GM21367 (cell line): ENCODE measurements at regions not wholly inside any gene's neighbourhood (a gene's known extent, or its start where the extent isn't known, plus 50 kb on each side); places are given as distances from the start of the nearest gene placed in this dataset.
"Not testable (repeated sequence)": the region's sequence is repeated elsewhere in the genome, so short reads cannot be mapped to it uniquely, and the experiment has no call there.

ENCODE experiments used
- ATAC-seq: cut with Tn5 transposase; IDR thresholded peaks from one replicate; pipeline ENCODE4 v1.9.1; 2021; ENCODE audit not compliant: unreplicated experiment

DNA sequence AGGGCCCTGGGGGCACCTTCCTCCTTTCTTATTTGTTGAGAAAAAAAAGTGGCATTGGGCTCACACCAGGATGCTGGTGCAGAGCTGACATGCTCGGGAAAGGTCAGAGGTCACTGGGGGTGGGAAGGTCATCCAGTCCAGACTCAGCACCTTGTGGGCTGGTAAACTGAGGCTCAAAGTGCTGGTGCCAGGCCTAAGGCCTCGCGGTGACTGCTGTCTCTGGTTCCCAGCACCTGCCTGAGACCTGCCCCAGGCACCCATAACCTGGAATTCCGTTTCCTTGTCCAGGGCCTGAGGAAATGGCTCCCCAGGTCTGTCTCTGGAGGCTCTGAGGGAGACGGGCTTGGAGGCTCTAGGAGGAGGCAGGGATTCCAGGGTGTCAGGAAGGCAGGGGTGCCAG lies 521.0 kb downstream of the GOLGA6L6 start:
- ATAC-seq, result not testable (repeated sequence)

DNA sequence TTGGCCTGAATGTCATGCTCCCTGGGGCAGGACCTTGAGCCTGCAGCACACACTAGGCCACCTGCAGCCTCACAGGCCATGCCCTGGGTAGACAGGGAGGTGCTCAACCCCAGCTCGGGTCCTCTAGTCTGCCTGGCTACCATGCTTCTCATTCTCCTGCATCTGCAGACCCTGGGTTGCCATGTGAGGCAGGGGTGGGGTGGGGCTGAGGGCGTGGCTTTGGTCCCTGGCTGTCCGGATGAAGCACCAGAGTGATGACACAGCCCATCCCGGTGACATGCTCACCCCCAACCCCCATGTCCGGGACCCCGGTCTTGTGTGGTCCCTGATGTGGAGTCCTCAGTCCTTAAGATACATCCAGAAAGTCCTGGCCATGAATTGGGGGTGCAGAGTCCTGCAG lies 521.8 kb downstream of the GOLGA6L6 start:
- ATAC-seq, result not testable (repeated sequence)

DNA sequence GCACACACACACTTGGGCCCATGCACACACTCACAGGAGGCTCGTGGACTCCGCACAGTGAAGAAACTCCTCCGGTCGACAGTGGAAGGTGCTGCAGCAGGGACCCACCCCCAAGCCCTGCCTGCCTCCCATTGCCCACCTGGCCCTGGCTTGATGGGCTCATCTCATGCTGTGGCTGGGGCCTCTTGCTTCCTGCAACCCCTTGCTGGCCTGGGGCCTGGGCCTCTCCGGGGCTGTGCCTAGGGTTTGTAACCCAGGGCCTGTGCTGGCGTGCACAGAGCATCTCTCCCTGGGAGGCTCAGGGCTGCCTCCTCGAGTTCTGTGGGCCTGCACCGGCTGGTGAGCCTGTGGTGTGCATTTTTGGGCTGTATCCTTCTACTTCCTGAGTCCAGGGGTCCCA lies 524.0 kb downstream of the GOLGA6L6 start:
- not testable (repeated sequence) for ATAC-seq

DNA sequence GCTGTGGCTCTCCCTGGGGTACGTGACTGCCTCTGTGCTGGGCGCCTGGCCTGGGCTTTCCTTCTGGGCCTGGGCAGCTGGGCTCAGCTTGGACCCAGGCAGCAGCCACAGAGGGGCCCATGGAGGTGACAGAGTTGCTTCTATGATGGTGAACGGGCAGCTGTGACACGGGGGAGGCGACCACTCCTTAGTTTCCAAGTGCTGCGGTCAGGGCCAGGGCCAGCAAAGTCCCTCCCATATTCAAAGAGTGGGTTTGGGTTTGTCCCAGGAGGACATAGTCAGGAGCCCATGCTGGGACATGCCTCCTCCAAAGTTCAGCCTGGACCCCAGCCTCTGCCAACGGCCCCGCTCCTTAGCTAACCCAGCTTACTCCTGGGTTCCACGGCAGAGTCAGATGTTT lies 524.7 kb downstream of the GOLGA6L6 start:
- not testable (repeated sequence) for ATAC-seq

DNA sequence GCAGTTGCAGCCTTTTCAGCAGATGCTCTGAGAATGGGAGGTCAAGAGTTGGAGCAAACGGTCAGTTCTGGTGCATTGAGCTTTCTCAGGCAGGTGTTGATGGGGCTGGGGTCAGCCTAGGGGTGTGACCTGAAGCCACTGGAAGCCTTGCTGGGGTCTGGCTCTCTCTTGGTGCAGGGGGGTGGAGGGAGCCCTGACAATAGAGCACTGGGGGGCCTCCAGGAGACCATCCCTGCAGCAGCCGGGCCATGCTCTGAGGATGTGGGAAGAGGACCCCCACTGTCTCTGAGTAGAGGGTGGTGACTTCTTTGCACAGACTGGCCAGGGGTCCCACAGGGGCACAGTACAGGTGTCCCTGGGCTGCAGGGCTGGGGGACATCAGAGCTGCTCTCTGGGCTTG lies 528.8 kb downstream of the GOLGA6L6 start:
- ATAC-seq, result not testable (repeated sequence)

DNA sequence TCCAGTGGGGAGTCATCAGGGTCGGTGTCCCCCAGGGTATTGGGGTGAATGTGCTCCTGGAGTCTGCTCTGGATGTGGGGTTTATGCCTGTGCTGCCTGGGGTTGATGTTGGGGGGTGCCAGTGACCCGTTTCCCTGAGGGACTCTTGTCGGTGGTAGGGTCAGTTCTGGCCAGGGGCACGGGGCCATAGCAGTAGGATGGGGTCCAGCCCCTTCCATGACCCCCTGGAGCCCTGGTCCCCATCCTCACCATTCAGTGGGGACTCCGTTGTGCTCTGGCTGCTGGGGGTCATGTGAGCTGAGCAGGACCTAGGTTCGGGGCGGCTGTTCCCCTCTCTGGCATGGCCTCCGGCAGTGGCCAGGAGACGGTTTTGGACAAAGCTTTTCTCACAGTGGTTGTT lies 530.8 kb downstream of the GOLGA6L6 start:
- ATAC-seq, result not testable (repeated sequence)

DNA sequence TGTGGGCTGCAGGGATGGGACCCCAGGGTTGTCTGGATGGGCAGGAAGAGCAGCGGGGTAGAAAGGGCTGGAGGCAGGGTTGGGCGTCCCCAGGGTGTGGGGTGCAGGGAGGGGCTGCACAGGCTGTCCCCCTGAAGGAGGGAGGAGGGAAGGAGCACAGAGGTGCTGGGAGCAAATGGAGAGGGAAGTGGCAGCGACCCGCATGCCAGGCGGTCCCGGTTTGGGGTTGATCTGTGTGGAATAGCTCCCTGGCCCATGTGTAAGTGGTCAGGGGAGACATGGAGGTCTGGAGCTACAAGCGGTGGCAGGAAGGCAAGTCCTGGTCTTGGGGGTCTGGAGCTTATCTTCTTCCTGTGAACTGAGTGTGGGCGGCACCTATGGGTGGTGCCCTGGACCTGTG lies 532.0 kb downstream of the GOLGA6L6 start:
- ATAC-seq, result not testable (repeated sequence)

DNA sequence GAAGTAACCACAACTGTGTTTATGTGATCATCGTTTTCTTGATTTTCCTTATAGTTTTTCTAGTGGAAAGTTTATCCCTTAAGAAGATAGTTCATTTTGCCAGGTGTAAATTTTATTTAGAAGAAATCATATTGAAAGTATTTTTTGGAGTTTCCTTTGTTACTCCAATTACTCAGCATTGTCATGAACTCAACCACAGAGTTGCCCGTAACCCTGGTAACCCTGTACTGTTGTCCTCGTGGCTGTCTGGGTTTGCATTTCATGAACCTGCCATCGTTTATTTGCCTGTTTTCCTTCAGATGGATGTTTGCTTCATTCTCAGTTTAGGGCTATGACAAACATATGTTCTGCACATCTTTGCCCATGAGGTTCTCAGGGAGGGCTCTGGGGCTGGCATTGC lies 534.3 kb downstream of the GOLGA6L6 start:
- ATAC-seq, result not testable (repeated sequence)

DNA sequence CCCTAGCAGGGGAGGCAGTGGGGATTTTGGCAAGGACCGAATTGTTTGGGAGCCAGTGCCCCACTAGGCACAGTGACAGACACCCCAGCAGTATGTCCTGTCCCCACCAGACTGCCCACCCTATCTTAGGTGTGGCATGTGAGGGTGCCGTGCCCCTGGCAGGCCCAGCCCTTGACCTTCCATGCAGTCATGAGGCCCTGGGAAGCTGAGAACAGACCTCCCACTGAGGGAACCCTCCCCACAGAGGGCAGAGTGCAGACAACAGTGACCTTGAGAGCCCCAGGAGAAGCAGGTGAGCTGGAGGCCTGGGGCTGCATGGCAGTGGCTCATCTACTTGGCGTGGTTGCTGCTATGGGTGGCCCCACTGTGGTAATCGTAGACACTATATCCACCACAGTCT lies 538.1 kb downstream of the GOLGA6L6 start:
- ATAC-seq, result not testable (repeated sequence)

DNA sequence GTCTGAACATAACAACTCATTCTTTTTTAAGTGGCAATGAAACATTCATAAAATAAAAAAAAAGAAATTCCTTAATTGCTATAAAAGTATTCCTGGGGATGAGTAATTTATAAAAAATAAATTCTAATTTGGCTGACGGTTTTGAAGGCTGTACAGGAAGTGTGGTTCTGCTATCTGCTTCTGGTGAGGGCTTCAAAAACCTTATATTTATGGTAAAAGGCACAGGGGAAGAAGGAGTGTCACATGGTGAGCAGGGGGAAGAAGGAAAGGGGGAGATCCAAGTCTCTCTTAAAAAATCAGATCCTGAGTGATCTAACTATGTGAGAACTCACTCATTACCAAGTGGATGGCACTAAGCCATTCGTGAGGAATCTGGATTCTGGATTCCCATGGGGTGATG lies 539.0 kb downstream of the GOLGA6L6 start:
- ATAC-seq, result not testable (repeated sequence)

DNA sequence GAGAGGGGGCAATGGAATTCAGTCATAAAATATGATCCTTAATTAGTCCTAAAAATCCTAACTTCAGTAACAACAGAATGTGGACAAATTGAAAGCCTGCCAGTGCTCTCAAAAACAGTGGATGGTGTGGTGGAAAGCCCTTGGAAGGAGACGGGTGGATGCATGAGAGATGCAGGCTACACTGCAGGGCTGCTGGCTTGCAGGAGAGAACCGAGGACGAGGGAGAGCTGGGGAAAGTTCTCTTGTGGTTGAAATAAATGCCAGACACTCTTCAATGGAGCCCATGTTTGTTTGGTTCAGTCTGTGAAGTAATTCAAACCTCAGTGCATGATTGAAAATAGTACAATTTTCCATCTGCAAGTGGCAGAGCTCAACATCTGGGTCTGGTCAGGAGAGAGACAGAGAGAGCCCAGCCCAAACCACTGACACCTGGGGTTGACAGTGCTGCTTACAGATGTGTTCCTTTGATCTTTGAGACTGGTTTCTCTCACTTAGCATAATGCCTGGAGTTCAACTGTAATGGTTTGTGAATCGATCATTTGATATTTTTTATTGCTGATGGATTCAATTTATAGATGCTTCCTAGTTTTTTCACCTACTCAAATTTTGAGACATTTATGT lies 544.9 kb downstream of the GOLGA6L6 start:
- ATAC-seq, result not testable (repeated sequence)

DNA sequence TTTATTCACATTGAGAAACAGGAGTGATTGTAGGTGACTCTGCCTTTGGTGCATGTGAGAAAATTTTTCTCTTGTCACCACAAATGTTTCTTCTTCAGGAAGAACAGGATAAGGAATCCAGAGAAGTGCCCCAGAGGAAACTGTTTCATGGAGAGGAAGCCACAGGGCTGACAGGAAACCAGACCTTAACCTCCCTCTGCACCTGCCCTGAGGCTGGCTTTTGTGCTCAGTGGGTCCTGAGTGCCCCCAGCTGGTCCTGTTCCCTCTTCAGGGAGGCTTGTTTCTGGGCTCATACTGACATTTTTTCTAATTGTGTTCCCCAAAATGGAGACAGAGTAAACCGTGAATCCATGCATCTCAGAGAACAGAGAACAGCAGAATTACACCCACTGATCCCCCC lies 546.3 kb downstream of the GOLGA6L6 start:
- not testable (repeated sequence) for ATAC-seq

DNA sequence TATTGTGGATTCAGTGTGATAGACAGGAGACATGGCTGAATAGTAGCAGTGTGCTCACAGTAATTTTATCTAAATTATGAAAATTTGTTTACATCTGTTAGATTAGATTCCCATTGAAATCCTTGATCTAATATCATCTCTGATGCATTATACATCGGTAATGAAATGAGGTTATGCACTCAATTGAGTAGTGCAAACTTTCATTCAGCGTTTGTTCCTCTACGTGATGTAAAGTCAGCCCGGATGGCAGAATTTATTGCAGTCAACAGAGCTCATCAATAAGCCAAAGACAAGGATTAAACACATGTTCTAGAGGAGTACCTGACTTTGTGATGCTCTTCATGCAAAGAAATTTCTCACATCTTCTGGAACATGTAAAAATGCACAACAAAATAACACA lies 549.2 kb downstream of the GOLGA6L6 start:
- ATAC-seq, result no peak

DNA sequence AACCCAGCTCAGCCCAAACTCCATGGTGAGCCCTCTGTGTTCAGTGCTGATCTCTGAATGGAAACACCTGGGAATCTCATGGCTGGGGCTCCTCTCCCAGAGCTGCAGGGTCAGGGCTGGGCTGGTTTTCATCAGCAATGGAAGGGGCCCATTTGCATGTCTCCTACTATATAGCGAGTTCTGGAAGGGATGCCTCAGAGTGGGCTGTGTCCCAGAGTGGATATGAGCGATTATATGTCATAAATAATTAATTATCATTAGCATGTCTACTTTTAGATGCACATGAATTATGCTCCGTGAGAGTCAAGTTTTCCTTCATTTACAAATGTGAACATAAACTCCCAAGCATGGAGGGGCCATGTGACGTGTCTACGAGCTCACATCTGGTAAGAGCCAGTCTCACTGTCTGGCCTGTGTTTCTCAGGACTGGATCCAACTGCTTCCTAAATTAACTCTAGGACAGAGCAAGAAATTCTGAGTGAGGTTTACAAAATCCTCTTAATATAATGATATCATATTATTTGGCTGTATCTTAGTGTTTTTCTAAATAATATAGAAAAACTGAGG lies 553.4 kb downstream of the GOLGA6L6 start:
- no peak for ATAC-seq

DNA sequence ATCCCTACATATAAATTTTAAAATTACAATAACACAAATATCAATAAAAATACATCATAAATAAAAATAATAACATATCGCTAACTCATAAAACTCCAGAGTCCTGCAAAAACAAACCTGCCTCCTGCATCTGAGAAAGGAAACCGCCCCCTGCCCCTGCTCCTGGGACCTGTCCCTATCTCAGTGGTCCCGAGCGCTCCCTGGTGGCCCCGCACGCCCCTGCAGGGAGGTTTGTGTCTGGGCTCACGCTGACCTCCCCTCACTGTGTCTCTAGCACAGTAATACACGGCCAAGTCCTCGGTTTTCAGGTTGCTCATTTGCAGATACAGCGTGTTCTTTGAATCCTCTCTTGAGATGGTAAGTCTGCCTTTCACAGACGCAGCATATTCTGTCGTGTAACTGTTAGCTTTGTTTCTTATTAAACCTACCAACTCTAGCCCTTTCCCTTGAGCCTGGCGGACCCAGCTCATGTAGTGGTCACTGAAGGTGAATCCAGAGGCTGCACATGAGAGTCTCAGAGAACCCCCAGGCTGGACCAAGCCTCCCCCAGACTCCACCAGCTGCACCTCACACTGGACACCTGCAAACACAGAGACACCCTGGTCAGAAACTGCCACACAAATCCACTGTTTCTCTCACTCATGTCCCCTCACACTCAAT lies 554.1 kb downstream of the GOLGA6L6 start:
- no peak for ATAC-seq

DNA sequence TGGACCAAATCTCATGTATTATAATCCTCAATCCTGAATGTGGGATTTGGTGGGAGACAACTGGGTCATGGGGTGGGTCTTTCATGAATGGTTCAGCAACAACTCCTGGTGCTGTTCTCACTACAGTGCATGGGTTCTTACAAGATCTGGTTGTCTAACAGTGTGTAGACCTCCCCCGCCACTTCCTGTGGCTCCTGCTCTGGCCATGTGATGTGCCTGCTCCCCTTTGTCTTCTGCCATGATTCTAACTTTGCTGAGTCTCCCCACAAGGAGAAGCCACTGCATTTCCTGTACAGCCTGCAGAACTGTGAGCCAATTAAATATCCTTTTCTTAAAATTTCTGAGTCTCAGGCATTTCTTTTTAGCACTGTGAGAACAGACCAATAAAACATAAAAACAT lies 557.5 kb downstream of the GOLGA6L6 start:
- ATAC-seq, result no peak

DNA sequence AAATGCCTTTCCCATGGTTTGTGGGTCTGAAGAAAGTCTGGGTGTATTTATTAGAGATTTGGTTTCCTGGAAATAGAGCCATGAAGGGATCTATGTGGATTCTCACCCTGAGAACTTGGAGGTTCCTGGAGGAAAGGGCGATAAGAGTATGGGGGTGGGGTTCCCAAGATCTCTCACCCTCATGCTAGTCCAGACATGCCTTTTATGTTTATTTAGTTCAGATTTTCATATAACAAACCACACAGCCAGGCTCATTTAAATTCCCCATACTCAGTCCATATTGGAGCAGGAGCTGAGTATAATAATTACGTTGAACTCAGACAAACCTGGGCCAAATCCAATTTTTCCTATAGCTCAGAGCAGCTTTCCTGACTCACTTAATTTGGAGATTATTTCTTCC lies 566.6 kb downstream of the GOLGA6L6 start:
- no peak for ATAC-seq

DNA sequence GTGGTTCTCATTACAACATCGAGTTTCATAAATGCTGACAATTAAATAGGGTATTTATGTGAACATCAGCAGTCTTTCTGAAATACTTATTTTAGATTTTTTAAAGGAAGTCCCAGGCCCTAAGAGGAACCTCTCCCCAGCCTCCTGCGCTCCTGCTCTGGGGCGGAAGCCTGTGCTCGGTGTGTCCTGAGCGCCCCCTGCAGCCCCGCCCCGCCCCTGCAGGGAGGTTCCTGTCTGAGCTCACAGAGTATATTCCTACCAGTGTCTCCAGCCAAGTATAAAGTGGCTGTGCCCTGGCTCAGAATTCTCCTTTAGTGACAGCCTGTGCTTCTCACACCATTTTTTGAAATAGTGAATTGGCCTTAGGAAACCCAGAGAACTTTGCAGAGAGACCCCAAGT lies 567.9 kb downstream of the GOLGA6L6 start:
- no peak for ATAC-seq

DNA sequence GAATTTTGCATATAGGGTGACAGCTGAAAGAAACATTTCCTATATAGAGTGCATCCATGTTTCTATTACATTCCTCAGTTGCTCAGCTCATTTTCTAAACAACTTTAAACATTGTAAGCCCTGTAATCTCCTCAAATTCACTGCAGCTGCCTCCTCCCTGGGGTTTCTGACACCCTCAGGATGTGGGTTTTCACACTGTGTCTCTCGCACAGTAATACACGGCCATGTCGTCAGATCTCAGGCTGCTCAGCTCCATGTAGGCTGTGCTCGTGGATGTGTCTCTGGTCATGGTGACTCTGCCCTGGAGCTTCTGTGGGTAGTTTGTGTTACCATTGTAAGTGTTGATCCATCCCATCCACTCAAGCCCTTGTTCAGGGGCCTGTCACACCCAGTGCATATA lies 569.0 kb downstream of the GOLGA6L6 start:
- not testable (repeated sequence) for ATAC-seq

DNA sequence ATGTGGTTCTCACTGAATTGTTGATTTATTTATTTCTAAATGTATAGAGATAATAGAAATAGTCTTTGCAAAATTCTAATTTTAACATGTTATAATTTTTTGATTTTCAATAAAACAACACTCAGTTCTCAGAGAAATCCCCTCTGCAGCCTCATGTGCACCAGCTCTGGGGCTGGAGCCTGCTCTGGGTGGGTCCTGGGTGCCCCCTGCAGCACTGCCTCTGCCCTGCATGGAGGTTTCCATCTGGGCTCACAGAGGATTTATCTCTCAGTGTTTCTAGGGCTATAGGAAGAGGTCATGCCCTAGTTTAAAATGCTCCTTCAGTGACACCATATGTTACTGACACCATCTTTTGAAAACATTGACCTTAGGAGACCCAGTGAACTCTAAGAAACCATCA lies 576.0 kb downstream of the GOLGA6L6 start:
- ATAC-seq, result not testable (repeated sequence)

DNA sequence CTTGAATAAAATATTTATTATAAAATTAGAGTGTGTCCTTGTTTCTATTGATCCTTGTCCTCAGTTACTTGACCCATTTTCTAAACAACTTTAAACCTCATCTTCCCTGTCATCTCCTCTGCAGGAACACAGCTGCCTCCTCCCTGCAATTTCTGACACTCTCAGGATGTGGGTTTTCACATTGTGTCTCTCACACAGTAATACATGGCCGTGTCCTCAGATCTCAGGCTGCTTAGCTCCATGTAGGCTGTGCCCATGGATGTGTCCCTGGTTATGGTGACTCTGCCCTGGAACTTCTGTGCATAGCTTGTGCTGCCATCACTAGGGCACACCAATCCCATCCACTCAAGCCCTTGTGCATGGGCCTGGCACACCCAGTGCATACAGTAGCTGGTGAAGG lies 577.1 kb downstream of the GOLGA6L6 start:
- not testable (repeated sequence) for ATAC-seq

DNA sequence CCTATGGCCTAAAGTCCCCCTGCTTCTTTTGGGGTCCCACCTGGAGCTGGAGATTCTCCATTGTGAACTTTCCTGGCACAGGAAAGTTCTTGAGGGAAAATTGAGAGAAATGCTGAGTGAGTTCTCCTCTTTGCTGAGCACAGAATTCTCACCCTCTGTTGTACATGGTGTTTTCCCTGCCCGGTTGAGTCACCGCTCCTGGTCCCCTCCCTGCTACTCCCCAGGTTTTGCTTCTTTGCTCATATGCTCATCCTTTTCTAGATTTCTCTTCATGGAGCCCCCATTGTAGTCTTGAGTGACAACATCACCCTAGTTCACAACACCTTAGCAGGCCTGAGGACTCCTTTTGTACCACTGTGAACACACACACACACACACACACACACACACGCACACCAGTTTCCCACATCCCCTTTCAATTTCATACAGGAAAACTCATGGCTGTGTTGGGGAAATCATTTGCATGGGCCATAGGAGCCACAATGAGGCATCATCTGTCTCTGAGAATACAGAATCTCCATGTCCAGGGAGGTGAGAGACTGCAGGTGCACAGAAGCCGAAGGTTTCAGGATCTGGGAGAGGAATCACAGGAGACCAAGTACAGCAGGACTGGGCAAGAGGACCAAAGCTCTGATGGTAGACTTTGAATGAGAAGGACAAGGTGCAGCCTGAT lies 585.3 kb downstream of the GOLGA6L6 start:
- ATAC-seq, result no peak
